KMS-11 (cell line): ENCODE measurements at regions not wholly inside any gene's neighbourhood (a gene's known extent, or its start where the extent isn't known, plus 50 kb on each side); places are given as distances from the start of the nearest gene placed in this dataset.
"Not testable (repeated sequence)": the region's sequence is repeated elsewhere in the genome, so short reads cannot be mapped to it uniquely, and the experiment has no call there.

Experiments used
- H2AFZ ChIP-seq: fragments of 200-600 bp; sonication (generic); 2 replicates; pipeline ENCODE4 v1.6.1; 2016; ENCODE audit warnings: antibody characterized with exemption, mixed run types, low read depth
- H3K27ac ChIP-seq: fragments of 200-600 bp; sonication (generic); 2 replicates; pipeline ENCODE4 v1.6.1; 2016; ENCODE audit warnings: mild to moderate bottlenecking, mixed run types
- H3K27me3 ChIP-seq: fragments of 200-600 bp; sonication (generic); 2 replicates; pipeline ENCODE4 v1.6.1; 2017; ENCODE audit warnings: mild to moderate bottlenecking, low read depth, mixed run types, moderate library complexity; ENCODE audit not compliant: insufficient read depth
- H3K36me3 ChIP-seq: fragments of 200-600 bp; sonication (generic); 2 replicates; pipeline ENCODE4 v1.6.1; 2017; ENCODE audit warnings: mild to moderate bottlenecking, mixed run types; ENCODE audit not compliant: insufficient read depth
- H3K4me1 ChIP-seq: fragments of 200-600 bp; sonication (generic); 2 replicates; pipeline ENCODE4 v1.6.1; 2016; ENCODE audit warnings: mild to moderate bottlenecking, low read depth, mixed run types; ENCODE audit not compliant: poor library complexity, severe bottlenecking
- H3K4me2 ChIP-seq: fragments of 200-600 bp; sonication (generic); 2 replicates; pipeline ENCODE4 v1.7.0; 2016; ENCODE audit warnings: mild to moderate bottlenecking, mixed run types
- H3K4me3 ChIP-seq: fragments of 200-600 bp; sonication (generic); IDR thresholded peaks from 2 replicates; pipeline ENCODE4 v1.6.1; 2017; ENCODE audit warnings: low read depth, low read length, mixed read lengths; ENCODE audit not compliant: insufficient read depth
- H3K79me2 ChIP-seq: fragments of 200-600 bp; sonication (generic); 2 replicates; pipeline ENCODE4 v1.6.1; 2016; ENCODE audit warnings: low read depth, mixed run types; ENCODE audit not compliant: insufficient read depth
- H3K9ac ChIP-seq: fragments of 200-600 bp; sonication (generic); 2 replicates; pipeline ENCODE4 v1.6.1; 2016; ENCODE audit warnings: mild to moderate bottlenecking, mixed run types
- H4K20me1 ChIP-seq: fragments of 200-600 bp; sonication (generic); 2 replicates; pipeline ENCODE4 v1.6.1; 2016; ENCODE audit warnings: mild to moderate bottlenecking, mixed run types; ENCODE audit not compliant: insufficient read depth
- TF ChIP-seq, protein P1 (sequence below): fragments of 200-600 bp; sonication (generic); conservative IDR thresholded peaks from 2 replicates; pipeline ENCODE4 v1.6.1; 2017; ENCODE audit warnings: low read depth, mild to moderate bottlenecking, antibody characterized with exemption, low read length, moderate library complexity, mixed read lengths

DNA sequence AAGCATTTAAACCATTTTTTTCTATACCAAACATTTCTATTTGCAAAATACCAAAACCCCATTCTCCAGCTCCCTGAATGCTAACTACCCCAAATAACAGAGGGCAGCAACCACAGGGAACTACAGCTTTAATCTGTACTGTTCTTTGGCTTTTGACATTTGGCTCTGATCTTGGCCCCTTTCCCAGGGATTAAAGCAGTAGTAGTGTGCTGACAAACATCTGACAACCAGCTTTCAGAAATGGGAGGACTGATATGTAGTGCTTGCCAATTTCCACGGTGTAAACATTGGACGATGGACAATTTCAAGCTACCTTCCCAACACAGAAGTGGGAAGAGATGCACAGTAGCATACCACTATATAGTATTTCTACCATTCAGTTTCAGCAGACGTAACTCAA lies 88.4 kb upstream of the TEAD1 start:
- TF ChIP-seq, protein P1, sequence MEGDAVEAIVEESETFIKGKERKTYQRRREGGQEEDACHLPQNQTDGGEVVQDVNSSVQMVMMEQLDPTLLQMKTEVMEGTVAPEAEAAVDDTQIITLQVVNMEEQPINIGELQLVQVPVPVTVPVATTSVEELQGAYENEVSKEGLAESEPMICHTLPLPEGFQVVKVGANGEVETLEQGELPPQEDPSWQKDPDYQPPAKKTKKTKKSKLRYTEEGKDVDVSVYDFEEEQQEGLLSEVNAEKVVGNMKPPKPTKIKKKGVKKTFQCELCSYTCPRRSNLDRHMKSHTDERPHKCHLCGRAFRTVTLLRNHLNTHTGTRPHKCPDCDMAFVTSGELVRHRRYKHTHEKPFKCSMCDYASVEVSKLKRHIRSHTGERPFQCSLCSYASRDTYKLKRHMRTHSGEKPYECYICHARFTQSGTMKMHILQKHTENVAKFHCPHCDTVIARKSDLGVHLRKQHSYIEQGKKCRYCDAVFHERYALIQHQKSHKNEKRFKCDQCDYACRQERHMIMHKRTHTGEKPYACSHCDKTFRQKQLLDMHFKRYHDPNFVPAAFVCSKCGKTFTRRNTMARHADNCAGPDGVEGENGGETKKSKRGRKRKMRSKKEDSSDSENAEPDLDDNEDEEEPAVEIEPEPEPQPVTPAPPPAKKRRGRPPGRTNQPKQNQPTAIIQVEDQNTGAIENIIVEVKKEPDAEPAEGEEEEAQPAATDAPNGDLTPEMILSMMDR = no peak
- Histone ChIP-seq H3K27me3 (no peaks in the 10 kb centered on the region), H3K4me2 (no peak overlapping the region), H3K9ac (no peak overlapping the region), H2AFZ (no peak overlapping the region), H3K4me3 (no peak overlapping the region), H3K36me3 (no peaks in the 10 kb centered on the region), H3K27ac (no peak overlapping the region), H4K20me1 (no peaks in the 10 kb centered on the region), H3K79me2 (no peaks in the 10 kb centered on the region), H3K4me1 (no peaks in the 10 kb centered on the region)

DNA sequence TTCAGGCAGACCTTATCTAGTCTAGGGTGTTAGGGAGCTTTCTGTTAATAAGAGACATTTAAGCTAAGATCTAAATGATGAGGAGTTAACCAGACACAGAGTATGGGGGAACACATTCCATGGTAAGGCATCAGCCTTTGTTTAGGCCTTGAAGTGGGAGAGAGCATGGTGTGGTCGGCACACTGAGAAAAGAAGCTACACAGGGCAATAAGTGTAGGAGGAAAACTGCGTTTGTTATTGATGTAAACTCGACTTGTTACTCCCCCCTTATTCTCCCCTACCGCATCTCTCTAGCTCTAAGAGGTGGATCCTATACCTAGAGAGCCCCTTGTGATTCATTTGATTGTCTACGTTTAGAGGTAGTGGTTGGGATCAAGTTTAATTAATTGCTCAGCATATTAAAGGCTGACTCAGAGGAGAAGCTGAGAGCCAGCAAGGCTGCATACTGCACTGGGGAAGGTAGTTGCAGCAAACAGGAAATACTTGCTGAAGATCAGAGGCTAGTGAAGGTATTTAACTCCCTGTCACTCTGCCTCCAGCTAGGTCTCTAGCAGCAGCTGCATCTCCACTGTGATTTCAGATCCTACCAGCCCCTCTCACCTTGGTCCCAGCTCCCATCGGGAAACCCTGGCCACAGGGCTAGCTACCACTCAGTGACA lies 86.8 kb upstream of the TEAD1 start:
- Histone ChIP-seq H4K20me1 (no peaks in the 10 kb centered on the region), H3K4me1 (no peaks in the 10 kb centered on the region), H3K79me2 (no peaks in the 10 kb centered on the region), H3K27ac (no peak overlapping the region), H2AFZ (no peak overlapping the region), H3K4me2 (no peak overlapping the region), H3K27me3 (no peaks in the 10 kb centered on the region), H3K4me3 (no peak overlapping the region), H3K9ac (no peak overlapping the region), H3K36me3 (no peaks in the 10 kb centered on the region)
- TF ChIP-seq, protein P1 = no peak

DNA sequence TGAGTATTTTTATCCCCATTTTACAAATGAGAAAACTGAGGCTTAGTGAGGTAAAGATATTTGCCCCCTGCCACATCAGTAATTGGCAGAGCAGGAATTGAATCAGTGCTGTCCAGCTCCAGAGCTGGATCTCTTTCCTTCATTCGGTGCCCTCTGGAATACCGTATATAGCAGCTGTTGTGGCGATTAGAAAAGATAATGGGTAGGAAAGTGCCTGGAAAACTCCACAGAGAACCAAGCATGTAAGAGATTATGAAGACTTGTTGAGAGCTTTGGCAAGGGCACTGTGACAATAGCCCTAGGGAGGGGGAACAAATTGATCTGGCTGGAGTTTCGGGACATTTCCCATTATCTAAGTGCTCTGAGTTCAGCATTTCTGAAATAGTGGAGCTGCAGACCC lies 82.5 kb upstream of the TEAD1 start:
- H3K27ac ChIP-seq = no peak overlapping the region
- no peaks in the 10 kb centered on the region for H4K20me1 ChIP-seq
- no peaks in the 10 kb centered on the region for H3K79me2 ChIP-seq
- TF ChIP-seq, protein P1 = no peak
- H2AFZ ChIP-seq = no peak overlapping the region
- H3K4me1 ChIP-seq = no peaks in the 10 kb centered on the region
- no peaks in the 10 kb centered on the region for H3K27me3 ChIP-seq
- H3K4me2 ChIP-seq = no peak overlapping the region
- H3K4me3 ChIP-seq = no peak overlapping the region
- H3K36me3 ChIP-seq = no peaks in the 10 kb centered on the region
- H3K9ac ChIP-seq = no peak overlapping the region

DNA sequence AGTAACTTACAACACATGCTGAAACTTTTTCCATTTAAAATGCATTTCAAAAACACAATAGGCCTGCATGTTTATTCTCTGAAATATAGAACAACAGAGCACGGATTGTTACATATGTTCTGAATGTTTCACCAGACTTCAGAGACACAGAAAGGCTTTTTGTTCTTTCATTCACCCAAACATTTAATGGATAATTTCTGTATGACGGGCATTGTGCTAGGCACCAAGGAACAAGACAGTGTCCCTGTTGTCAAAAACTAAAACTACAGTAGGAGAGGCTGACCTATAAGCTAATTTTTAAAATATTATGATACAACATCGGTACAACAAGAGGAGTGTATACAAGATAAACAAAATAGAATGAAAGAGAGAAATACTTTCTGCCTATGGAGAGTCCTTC lies 81.9 kb upstream of the TEAD1 start:
- Histone ChIP-seq H3K27ac (no peak overlapping the region), H3K4me2 (no peak overlapping the region), H3K4me3 (no peak overlapping the region), H4K20me1 (no peaks in the 10 kb centered on the region), H3K9ac (no peak overlapping the region), H3K4me1 (no peaks in the 10 kb centered on the region), H2AFZ (no peak overlapping the region), H3K36me3 (no peaks in the 10 kb centered on the region), H3K79me2 (no peaks in the 10 kb centered on the region), H3K27me3 (no peaks in the 10 kb centered on the region)
- TF ChIP-seq, protein P1 = no peak

DNA sequence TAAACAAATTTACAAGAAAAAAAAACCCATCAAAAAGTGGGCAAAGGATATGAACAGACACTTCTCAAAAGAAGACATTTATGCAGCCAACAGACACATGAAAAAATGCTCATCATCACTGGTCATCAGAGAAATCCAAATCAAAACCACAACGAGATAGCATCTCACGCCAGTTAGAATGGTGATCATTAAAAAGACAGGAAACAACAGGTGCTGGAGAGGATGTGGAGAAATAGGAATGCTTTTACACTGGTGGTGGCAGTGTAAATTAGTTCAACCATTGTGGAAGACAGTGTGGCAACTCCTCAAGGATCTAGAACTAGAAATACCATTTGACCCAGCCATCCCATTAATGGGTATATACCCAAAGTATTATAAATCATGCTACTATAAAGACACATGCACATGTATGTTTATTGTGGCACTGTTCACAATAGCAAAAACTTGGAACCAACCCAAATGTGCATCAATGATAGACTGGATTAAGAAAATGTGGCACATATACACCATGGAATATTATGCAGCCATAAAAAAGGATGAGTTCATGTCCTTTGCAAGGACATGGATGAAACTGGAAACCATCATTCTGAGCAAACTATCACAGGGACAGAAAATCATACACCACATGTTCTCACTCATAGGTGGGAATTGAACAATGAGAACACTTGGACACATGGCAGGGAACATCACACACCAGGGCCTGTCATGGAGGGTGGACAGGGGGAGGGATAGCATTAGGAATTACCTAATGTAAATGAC lies 79.0 kb upstream of the TEAD1 start:
- not testable (repeated sequence) for H3K79me2 ChIP-seq, H3K9ac ChIP-seq, H3K4me3 ChIP-seq, H3K4me1 ChIP-seq, H3K27ac ChIP-seq, H4K20me1 ChIP-seq, H3K27me3 ChIP-seq, H3K4me2 ChIP-seq, H3K36me3 ChIP-seq, H2AFZ ChIP-seq
